ENCODE measurements at regions not wholly inside any gene's neighbourhood (a gene's known extent, or its start where the extent isn't known, plus 50 kb on each side); places are given as distances from the start of the nearest gene placed in this dataset.

DNA sequence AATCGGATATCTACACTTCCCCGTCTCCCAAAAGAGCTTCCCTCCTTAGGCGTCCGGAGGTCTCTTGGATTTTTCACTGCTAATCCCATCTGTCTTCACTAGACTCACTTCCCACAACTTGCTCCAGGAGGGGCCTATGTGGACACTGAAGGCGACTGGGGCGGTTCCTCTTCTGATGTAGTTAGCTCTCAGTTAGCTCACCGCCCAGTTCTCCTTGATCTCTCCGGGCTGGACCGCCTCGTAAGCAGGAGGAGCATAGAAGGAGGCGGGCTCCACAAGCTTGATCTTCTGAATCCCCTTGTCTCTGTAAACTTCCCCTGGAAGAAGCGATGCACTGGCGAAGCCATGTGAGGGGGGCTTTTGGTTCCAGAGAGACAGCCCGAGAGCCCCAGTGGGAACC, 112.0 kb upstream of the SELENOP start:
- H3K36me3 Mint-ChIP-seq: no peaks in the 10 kb centered on the region

DNA sequence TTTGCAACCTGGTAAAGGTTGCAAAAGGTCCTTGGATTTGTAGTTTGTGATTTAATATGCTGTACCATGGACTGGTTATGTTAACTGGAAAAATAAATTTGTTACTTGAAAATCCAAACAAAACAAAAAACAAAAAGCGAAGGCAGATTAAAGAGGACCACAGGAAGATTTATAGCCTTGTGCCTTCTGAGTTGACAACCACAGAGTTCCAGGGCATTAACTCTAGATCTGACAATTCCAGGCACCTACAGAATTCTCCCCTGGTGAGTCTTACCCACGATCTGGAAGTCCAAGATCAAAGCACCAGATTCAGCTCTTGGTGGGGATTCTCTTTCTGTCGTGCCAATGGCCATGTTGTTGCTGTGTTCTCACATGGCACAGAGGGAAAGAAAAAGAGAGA, 107.9 kb upstream of the SELENOP start:
- Histone ChIP-seq H3K4me1 (no peaks in the 10 kb centered on the region), H3K9ac (no peak overlapping the region), H3K9me3 (ENCODE audit: low read depth) (no peaks in the 10 kb centered on the region), H3K4me3 (no peak overlapping the region), H3K27ac (no peak overlapping the region), H3K27me3 (no peaks in the 10 kb centered on the region), H4K20me1 (ENCODE audit: low read depth) (no peaks in the 10 kb centered on the region), H3K36me3 (no peaks in the 10 kb centered on the region), H3F3A (ENCODE audit: low read depth) (no peaks in the 10 kb centered on the region), H3K4me2 (no peak overlapping the region), H2AFZ (replicated peaks) (no peak overlapping the region), H3K79me2 (ENCODE audit: low read depth) (no peaks in the 10 kb centered on the region)
- no peak overlapping the region for H3K4me3 Mint-ChIP-seq
- peaks cover 5% of the 10 kb centered on the region for H3K9me3 Mint-ChIP-seq
- DNase-seq (ENCODE audit: low spot score): no peak
- H3K36me3 Mint-ChIP-seq: no peaks in the 10 kb centered on the region
- peaks cover 4% of the 10 kb centered on the region for H3K27me3 Mint-ChIP-seq (ENCODE audit: insufficient read depth, low read depth)
- no peaks in the 10 kb centered on the region for H3K4me1 Mint-ChIP-seq
- H3K27ac Mint-ChIP-seq: no peak overlapping the region
- TF ChIP-seq EZH2 (IDR thresholded peaks at IDR 0.05): no peak
- TF ChIP-seq EZH2phosphoT487 (IDR thresholded peaks at IDR 0.05): no peak
- TF ChIP-seq, protein P1, sequence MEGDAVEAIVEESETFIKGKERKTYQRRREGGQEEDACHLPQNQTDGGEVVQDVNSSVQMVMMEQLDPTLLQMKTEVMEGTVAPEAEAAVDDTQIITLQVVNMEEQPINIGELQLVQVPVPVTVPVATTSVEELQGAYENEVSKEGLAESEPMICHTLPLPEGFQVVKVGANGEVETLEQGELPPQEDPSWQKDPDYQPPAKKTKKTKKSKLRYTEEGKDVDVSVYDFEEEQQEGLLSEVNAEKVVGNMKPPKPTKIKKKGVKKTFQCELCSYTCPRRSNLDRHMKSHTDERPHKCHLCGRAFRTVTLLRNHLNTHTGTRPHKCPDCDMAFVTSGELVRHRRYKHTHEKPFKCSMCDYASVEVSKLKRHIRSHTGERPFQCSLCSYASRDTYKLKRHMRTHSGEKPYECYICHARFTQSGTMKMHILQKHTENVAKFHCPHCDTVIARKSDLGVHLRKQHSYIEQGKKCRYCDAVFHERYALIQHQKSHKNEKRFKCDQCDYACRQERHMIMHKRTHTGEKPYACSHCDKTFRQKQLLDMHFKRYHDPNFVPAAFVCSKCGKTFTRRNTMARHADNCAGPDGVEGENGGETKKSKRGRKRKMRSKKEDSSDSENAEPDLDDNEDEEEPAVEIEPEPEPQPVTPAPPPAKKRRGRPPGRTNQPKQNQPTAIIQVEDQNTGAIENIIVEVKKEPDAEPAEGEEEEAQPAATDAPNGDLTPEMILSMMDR (IDR thresholded peaks at IDR 0.05): no peak

More for the DNA sequence above, 112.0 kb upstream of the SELENOP start:
- no peaks in the 10 kb centered on the region for H3K4me1 Mint-ChIP-seq
- Histone ChIP-seq H3F3A (ENCODE audit: low read depth) (no peaks in the 10 kb centered on the region), H3K9ac (no peak overlapping the region), H4K20me1 (ENCODE audit: low read depth) (no peaks in the 10 kb centered on the region), H3K27me3 (no peaks in the 10 kb centered on the region), H3K27ac (no peak overlapping the region), H2AFZ (replicated peaks) (no peak overlapping the region), H3K4me2 (no peak overlapping the region), H3K9me3 (ENCODE audit: low read depth) (no peaks in the 10 kb centered on the region), H3K4me3 (no peak overlapping the region), H3K79me2 (ENCODE audit: low read depth) (no peaks in the 10 kb centered on the region), H3K36me3 (no peaks in the 10 kb centered on the region), H3K4me1 (no peaks in the 10 kb centered on the region)
- no peak for TF ChIP-seq EZH2phosphoT487 (IDR thresholded peaks at IDR 0.05)
- TF ChIP-seq, protein P1 (IDR thresholded peaks at IDR 0.05): no peak
- no peak for TF ChIP-seq EZH2 (IDR thresholded peaks at IDR 0.05)
- H3K27ac Mint-ChIP-seq: peak overlapping the region; percentile 6
- H3K4me3 Mint-ChIP-seq: no peak overlapping the region
- H3K27me3 Mint-ChIP-seq (ENCODE audit: insufficient read depth, low read depth): no peaks in the 10 kb centered on the region
- DNase-seq (ENCODE audit: low spot score): no peak
- peaks cover 14% of the 10 kb centered on the region for H3K9me3 Mint-ChIP-seq

DNA sequence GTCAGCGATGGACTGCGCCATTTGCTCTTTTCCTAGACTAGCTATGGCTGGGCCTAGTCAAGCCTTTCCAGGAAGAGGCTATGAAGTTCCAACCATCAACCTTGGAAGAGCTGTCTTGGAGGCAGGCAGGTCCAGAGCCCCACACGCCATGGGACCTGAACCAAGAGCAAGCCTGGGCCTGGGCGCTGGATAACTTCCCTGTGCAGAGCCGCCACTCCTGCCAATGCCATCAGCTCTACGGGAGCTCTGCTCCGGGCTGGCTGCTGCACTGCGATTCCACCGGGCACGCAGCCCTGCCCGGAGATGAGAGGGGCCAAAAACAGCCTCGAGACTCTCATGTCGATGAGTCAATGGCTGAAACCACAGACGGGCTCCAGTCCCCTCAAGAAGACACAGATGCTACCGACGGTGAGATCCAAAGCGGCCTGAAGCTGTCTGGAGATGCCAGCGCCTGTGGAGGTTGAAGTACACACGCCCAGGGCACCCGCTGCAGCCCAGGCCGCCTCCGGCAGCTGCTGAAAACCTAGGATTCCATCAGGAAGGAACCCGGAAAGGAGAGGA, 103.7 kb upstream of the SELENOP start:
- Mint-ChIP-seq H3K4me1 (no peaks in the 10 kb centered on the region), H3K9me3 (no peaks in the 10 kb centered on the region), H3K4me3 (no peak overlapping the region), H3K36me3 (no peaks in the 10 kb centered on the region), H3K27ac (no peak overlapping the region), H3K27me3 (ENCODE audit: insufficient read depth, low read depth) (peaks cover 4% of the 10 kb centered on the region)
- no peaks in the 10 kb centered on the region for H3K36me3 ChIP-seq
- no peaks in the 10 kb centered on the region for H3K9me3 ChIP-seq (ENCODE audit: low read depth)
- peaks cover under 1% of the 10 kb centered on the region for H3K27me3 ChIP-seq
- no peak overlapping the region for H3K4me3 ChIP-seq
- H3K27ac ChIP-seq: no peak overlapping the region
- TF ChIP-seq, protein P1 (IDR thresholded peaks at IDR 0.05): no peak
- no peak for TF ChIP-seq EZH2phosphoT487 (IDR thresholded peaks at IDR 0.05)
- TF ChIP-seq EZH2 (IDR thresholded peaks at IDR 0.05): no peak
- H3K4me1 ChIP-seq: no peaks in the 10 kb centered on the region
- no peak overlapping the region for H2AFZ ChIP-seq (replicated peaks)
- no peaks in the 10 kb centered on the region for H4K20me1 ChIP-seq (ENCODE audit: low read depth)
- no peaks in the 10 kb centered on the region for H3F3A ChIP-seq (ENCODE audit: low read depth)
- H3K79me2 ChIP-seq (ENCODE audit: low read depth): no peaks in the 10 kb centered on the region
- no peak overlapping the region for H3K4me2 ChIP-seq
- H3K9ac ChIP-seq: no peak overlapping the region
- DNase-seq (ENCODE audit: low spot score): no peak
